Dedifferentiated amniotic fluid mesenchymal stem cell (primary cell): ENCODE measurements at regions not wholly inside any gene's neighbourhood (a gene's known extent, or its start where the extent isn't known, plus 50 kb on each side); places are given as distances from the start of the nearest gene placed in this dataset.
"Not testable (repeated sequence)": the region's sequence is repeated elsewhere in the genome, so short reads cannot be mapped to it uniquely, and the experiment has no call there.

Experiments
- DNase-seq: peaks from one replicate; pipeline ENCODE4 v3.0.0-alpha.2; 2016; ENCODE audit errors: extremely low spot score

- no peak for DNase-seq
Observed at GRCh38 chr12:87575906-87576305, 453.3 kb downstream of the C12orf50 start.

- not testable (repeated sequence) for DNase-seq
Observed at GRCh38 chr12:87566918-87567317, 462.3 kb downstream of the C12orf50 start.

- DNase-seq, result no peak
Observed at GRCh38 chr12:87556985-87557384, 472.2 kb downstream of the C12orf50 start.

GRCh38 chr12:87531213-87531612 lies 498.0 kb downstream of the C12orf50 start:
- DNase-seq, result not testable (repeated sequence)

GRCh38 chr12:87529413-87529812 lies 499.8 kb downstream of the C12orf50 start:
- DNase-seq, result no peak

GRCh38 chr12:87520968-87521367 lies 508.2 kb downstream of the C12orf50 start:
- no peak for DNase-seq

GRCh38 chr12:87518481-87518880 lies 510.7 kb downstream of the C12orf50 start:
- DNase-seq, result no peak

GRCh38 chr12:87518036-87518435 lies 511.2 kb downstream of the C12orf50 start:
- no peak for DNase-seq

GRCh38 chr12:87513536-87514280 lies 515.5 kb downstream of the C12orf50 start:
- DNase-seq, result no peak

- no peak for DNase-seq
Observed at GRCh38 chr12:87511371-87511770, 517.8 kb downstream of the C12orf50 start.

GRCh38 chr12:87509237-87509820 lies 519.9 kb downstream of the C12orf50 start:
- peak; percentile 71 for DNase-seq

- no peak for DNase-seq
Observed at GRCh38 chr12:87491598-87491997, 537.6 kb downstream of the C12orf50 start.

- DNase-seq, result no peak
Observed at GRCh38 chr12:87491089-87491488, 538.1 kb downstream of the C12orf50 start.

GRCh38 chr12:87469295-87469694 lies 559.9 kb downstream of the C12orf50 start:
- DNase-seq, result no peak

- DNase-seq, result no peak
Observed at GRCh38 chr12:87467936-87468335, 561.3 kb downstream of the C12orf50 start.

- DNase-seq, result peak; percentile 31
Observed at GRCh38 chr12:87464565-87464964, 564.6 kb downstream of the C12orf50 start.

- DNase-seq, result no peak
Observed at GRCh38 chr12:87444039-87444438, 585.2 kb downstream of the C12orf50 start.

- DNase-seq, result no peak
Observed at GRCh38 chr12:87441511-87441910, 587.7 kb downstream of the C12orf50 start.

GRCh38 chr12:87439990-87440827 lies 589.0 kb downstream of the C12orf50 start:
- DNase-seq, result peak; percentile 88

GRCh38 chr12:87430444-87430843 lies 598.8 kb downstream of the C12orf50 start:
- DNase-seq, result no peak

GRCh38 chr12:87428701-87429277 lies 600.4 kb downstream of the C12orf50 start:
- DNase-seq, result peak; percentile 26

- DNase-seq, result no peak
Observed at GRCh38 chr12:87427770-87428169, 601.4 kb downstream of the C12orf50 start.
